ENCODE measurements at regions not wholly inside any gene's neighbourhood (a gene's known extent, or its start where the extent isn't known, plus 50 kb on each side); places are given as distances from the start of the nearest gene placed in this dataset.

- TF ChIP-seq CTCF (conservative IDR thresholded peaks at IDR 0.05): no peak
- TF ChIP-seq EZH2 (IDR thresholded peaks at IDR 0.05; ENCODE audit: low read depth): no peak
Measured at GRCh38 chr18:10346749-10347415, 107.6 kb upstream of the APCDD1 start.
